ENCODE measurements at regions not wholly inside any gene's neighbourhood (a gene's known extent, or its start where the extent isn't known, plus 50 kb on each side); places are given as distances from the start of the nearest gene placed in this dataset.

GRCh38 chr1:201661823-201662359, 123.0 kb downstream of the NAV1 start:
- Histone ChIP-seq H2AFZ (ENCODE audit: insufficient read depth, low read depth, low read length, poor library complexity, severe bottlenecking) (no peak overlapping the region), H4K20me1 (ENCODE audit: insufficient read depth, low read length) (no peaks in the 10 kb centered on the region), H3K79me2 (ENCODE audit: insufficient read depth, low read length) (no peaks in the 10 kb centered on the region), H3K27ac (ENCODE audit: low read depth in 1 of 2, low read length in 2 of 2) (no peak overlapping the region), H3K36me3 (replicated peaks in 1 of 2; ENCODE audit: control insufficient read depth in 1 of 2, insufficient read depth in 2 of 2, low read length in 2 of 2) (no peaks in the 10 kb centered on the region), H3K4me3 (replicated peaks in 1 of 3; ENCODE audit: low read depth in 2 of 3, low read length in 3 of 3) (no peak overlapping the region), H3K9me3 (replicated peaks in 1 of 2; ENCODE audit: control insufficient read depth in 1 of 2, insufficient read depth in 1 of 2, low read length in 2 of 2) (no peaks in the 10 kb centered on the region), H3K27me3 (ENCODE audit: control insufficient read depth in 2 of 2, insufficient read depth in 2 of 2, low read length in 2 of 2) (no peaks in the 10 kb centered on the region), H3K4me1 (ENCODE audit: control insufficient read depth in 1 of 2, insufficient read depth in 2 of 2, low read length in 2 of 2) (no peaks in the 10 kb centered on the region), H3K4me2 (replicated peaks; ENCODE audit: extremely low read depth, low read length, poor library complexity, severe bottlenecking) (no peak overlapping the region), H3K9ac (ENCODE audit: insufficient read depth, low read length, poor library complexity, severe bottlenecking) (no peak overlapping the region)
- H3K9me3 Mint-ChIP-seq: peaks cover 0 to 1% (median 0%) of the 10 kb centered on the region in 7 donors
- intact Hi-C loops (cut with micrococcal nuclease): no loop called here
- no peak overlapping the region for H3K4me3 Mint-ChIP-seq
- no peak overlapping the region for H3K27ac Mint-ChIP-seq
- H3K4me1 Mint-ChIP-seq: no peaks in the 10 kb centered on the region
- peaks cover 0 to 3% (median 2%) of the 10 kb centered on the region in 3 donors for H3K27me3 Mint-ChIP-seq (ENCODE audit: low read depth in 3 of 3)
- WGBS (ENCODE audit: insufficient coverage): 89% methylated on average over 3 of the region's 8 CpGs
- peaks cover 0 to 2% of the 10 kb centered on the region in 2 donors for H3K36me3 Mint-ChIP-seq
- no peak for TF ChIP-seq CTCF (IDR thresholded peaks at IDR 0.05)
- DNase-seq: no peak

GRCh38 chr1:201662646-201663045, 123.7 kb downstream of the NAV1 start:
- Mint-ChIP-seq H3K36me3 (no peaks in the 10 kb centered on the region), H3K4me3 (no peak overlapping the region), H3K4me1 (no peaks in the 10 kb centered on the region), H3K9me3 (peaks cover 0 to 1% (median 0%) of the 10 kb centered on the region in 7 donors), H3K27ac (no peak overlapping the region), H3K27me3 (ENCODE audit: low read depth in 3 of 3) (peaks cover 0 to 3% (median 2%) of the 10 kb centered on the region in 3 donors)
- Histone ChIP-seq H3K4me3 (replicated peaks in 1 of 3; ENCODE audit: low read depth in 2 of 3, low read length in 3 of 3) (no peak overlapping the region), H3K27ac (ENCODE audit: low read depth in 1 of 2, low read length in 2 of 2) (no peak overlapping the region), H3K4me2 (replicated peaks; ENCODE audit: extremely low read depth, low read length, poor library complexity, severe bottlenecking) (no peak overlapping the region), H3K79me2 (ENCODE audit: insufficient read depth, low read length) (no peaks in the 10 kb centered on the region), H3K4me1 (ENCODE audit: control insufficient read depth in 1 of 2, insufficient read depth in 2 of 2, low read length in 2 of 2) (no peaks in the 10 kb centered on the region), H3K9ac (ENCODE audit: insufficient read depth, low read length, poor library complexity, severe bottlenecking) (no peak overlapping the region), H3K27me3 (ENCODE audit: control insufficient read depth in 2 of 2, insufficient read depth in 2 of 2, low read length in 2 of 2) (no peaks in the 10 kb centered on the region), H3K36me3 (replicated peaks in 1 of 2; ENCODE audit: control insufficient read depth in 1 of 2, insufficient read depth in 2 of 2, low read length in 2 of 2) (no peaks in the 10 kb centered on the region), H2AFZ (ENCODE audit: insufficient read depth, low read depth, low read length, poor library complexity, severe bottlenecking) (no peak overlapping the region), H4K20me1 (ENCODE audit: insufficient read depth, low read length) (no peaks in the 10 kb centered on the region), H3K9me3 (replicated peaks in 1 of 2; ENCODE audit: control insufficient read depth in 1 of 2, insufficient read depth in 1 of 2, low read length in 2 of 2) (no peaks in the 10 kb centered on the region)
- TF ChIP-seq CTCF (IDR thresholded peaks at IDR 0.05): no peak
- intact Hi-C loops (cut with micrococcal nuclease): no loop called here
- no peak for DNase-seq
- WGBS (ENCODE audit: insufficient coverage): 100% methylated on average over 1 of the region's 2 CpGs

Data from CD14-positive monocyte (primary cell).